ENCODE measurements at regions not wholly inside any gene's neighbourhood (a gene's known extent, or its start where the extent isn't known, plus 50 kb on each side); places are given as distances from the start of the nearest gene placed in this dataset.
"Not testable (repeated sequence)": the region's sequence is repeated elsewhere in the genome, so short reads cannot be mapped to it uniquely, and the experiment has no call there.

DNA sequence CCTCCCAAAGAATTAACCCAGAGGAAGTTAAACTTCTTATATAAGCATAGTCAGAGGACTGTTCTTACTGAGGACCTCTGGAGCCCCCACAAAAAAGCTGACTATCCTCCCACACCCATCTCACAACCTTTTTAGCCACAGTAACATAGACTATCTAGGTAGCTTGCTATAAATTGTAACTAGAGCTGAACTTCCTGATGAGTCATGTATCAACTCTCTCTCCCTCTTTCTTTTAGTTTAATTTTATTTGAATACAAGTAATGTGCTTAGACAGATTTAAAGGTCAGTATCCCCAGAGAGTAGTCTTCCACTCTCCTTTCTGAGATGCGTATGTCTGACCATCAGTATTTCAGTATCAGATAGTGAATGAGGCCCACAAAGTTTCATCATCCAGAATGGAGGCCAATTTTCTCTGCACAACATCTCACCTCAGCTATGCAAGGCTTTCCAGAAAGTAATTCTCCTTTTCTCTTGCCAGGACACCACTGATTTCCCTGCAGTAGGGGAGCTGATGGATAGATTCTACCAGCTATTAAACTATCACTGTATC is 104.0 kb upstream of the MYRIP start:
- Mint-ChIP-seq H3K4me3 (no peak overlapping the region), H3K36me3 (no peaks in the 10 kb centered on the region)
- CTCF ChIA-PET = interaction anchor here (1.3 kb wide), 1 partner anchor 476 kb away, joined by 3 read pairs; no protein-coding TSS in a partner anchor

DNA sequence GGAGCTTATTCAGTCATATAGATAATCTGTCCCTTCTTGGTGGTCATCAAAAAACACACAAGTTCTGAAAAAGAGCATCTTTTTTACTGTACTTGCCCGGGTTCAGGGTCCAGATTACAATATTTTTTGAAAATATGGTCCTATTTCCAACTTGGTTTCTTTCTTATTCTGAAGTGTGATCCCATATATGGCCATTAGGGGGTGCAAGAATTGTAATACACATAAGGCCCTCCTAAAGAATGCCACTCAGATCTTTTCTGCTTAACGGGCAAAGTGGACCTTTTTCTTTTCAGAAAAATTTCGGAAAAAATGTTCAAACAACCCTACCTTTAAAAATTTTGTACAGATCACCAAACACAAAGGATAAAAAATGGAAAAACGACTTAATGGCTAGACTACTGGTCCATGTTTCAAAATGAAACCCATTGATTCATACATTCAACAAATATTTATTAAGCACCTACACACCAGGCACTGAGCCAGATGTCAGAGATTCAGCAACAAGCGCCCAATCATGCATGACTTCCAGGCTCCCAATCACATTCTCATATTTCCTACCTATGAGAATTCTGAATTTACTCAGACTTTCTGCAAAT is 102.0 kb upstream of the MYRIP start:
- no peak for DNase-seq
- CTCF ChIA-PET = interaction anchor here (0.8 kb wide), 1 partner anchor 472 kb away, joined by 3 read pairs; no protein-coding TSS in a partner anchor
- no peak overlapping the region for H3K27ac Mint-ChIP-seq
- H3K4me3 Mint-ChIP-seq = no peak overlapping the region
- H3K36me3 Mint-ChIP-seq = no peaks in the 10 kb centered on the region
- no peaks in the 10 kb centered on the region for H3K9me3 Mint-ChIP-seq
- H3K4me1 Mint-ChIP-seq = no peaks in the 10 kb centered on the region
- no peaks in the 10 kb centered on the region for H3K27me3 Mint-ChIP-seq

More for the DNA sequence above, 104.0 kb upstream of the MYRIP start:
- H3K9me3 Mint-ChIP-seq = no peaks in the 10 kb centered on the region
- DNase-seq = no peak
- no peaks in the 10 kb centered on the region for H3K4me1 Mint-ChIP-seq
- H3K27me3 Mint-ChIP-seq = no peaks in the 10 kb centered on the region
- H3K27ac Mint-ChIP-seq = no peak overlapping the region

DNA sequence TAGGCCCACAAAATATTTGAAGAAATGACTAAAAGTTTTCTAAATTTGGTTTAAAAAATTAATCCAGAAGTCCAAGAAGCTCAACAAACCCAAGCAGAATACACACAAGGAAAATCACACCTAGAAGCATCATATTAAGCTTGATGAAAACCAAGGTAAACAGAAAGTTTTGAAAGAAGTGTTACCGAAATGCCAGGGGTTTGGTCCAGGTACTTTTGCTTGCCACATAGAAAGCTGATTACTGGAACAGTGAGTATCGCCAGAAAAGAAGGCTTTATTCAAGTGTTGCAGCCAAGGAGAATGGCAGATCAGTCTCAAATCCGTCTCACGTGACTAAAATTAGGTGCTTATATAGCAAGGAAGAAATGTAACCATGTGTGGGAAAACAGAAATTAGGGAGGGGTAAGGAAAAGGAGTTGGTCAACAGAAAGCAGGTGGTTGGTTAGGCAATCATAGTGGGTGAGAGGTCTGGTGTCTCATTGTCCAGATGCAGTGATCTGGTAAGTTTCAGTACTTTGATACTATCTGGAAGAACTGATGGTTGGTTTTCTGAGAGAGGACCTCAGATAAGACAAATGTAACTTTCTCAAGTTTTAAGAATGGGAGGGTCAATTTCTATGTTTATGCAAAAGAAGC is 96.9 kb upstream of the MYRIP start:
- H3K4me3 Mint-ChIP-seq = no peak overlapping the region
- H3K36me3 Mint-ChIP-seq = no peaks in the 10 kb centered on the region
- H3K4me1 Mint-ChIP-seq = no peaks in the 10 kb centered on the region
- H3K27ac Mint-ChIP-seq = no peak overlapping the region
- no peaks in the 10 kb centered on the region for H3K9me3 Mint-ChIP-seq
- no peaks in the 10 kb centered on the region for H3K27me3 Mint-ChIP-seq
- DNase-seq = no peak
- CTCF ChIA-PET = no interaction called here

DNA sequence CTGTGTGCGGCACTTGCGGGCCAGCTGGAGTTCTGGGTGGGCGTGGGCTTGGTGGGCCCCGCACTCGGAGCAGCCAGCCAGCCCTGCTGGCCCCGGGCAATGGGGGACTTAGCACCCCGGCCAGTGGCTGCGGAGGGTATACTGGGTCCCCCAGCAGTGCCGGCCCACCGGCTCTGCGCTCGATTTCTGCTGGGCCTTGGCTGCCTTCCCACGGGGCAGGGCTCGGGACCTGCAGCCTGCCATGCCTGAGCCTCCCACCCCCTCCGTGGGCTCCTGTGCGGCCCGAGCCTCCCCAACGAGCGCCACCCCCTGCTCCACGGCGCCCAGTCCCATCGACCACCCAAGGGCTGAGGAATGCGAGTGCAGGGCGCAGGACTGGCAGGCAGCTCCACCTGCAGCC is 96.1 kb upstream of the MYRIP start:
- H3K27ac Mint-ChIP-seq, H3K36me3 Mint-ChIP-seq, DNase-seq, H3K9me3 Mint-ChIP-seq, CTCF ChIA-PET, H3K27me3 Mint-ChIP-seq, H3K4me1 Mint-ChIP-seq, H3K4me3 Mint-ChIP-seq: not testable (repeated sequence)

DNA sequence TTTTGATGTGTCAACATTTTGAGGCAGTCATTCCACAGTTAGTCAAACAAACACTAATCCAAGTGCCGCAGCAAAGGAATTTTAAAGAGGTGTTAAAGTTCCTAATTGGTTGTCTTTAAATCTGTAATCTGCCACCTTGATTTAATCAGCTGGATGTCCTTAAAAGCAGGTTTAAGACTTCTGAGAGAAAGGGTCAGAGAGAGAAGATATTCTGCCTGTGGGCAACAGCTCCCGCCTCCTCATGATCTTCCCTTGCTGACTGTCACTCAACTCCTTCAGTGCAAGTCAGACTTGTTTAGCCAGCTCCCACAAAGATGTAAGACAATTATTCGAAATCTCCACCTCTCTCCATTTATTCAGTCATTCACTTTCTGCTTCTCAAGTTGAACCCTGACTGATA is 92.6 kb upstream of the MYRIP start:
- H3K4me3 Mint-ChIP-seq = no peak overlapping the region
- CTCF ChIA-PET = no interaction called here
- no peaks in the 10 kb centered on the region for H3K4me1 Mint-ChIP-seq
- no peak overlapping the region for H3K27ac Mint-ChIP-seq
- no peak for DNase-seq
- H3K36me3 Mint-ChIP-seq = no peaks in the 10 kb centered on the region
- H3K9me3 Mint-ChIP-seq = no peaks in the 10 kb centered on the region
- H3K27me3 Mint-ChIP-seq = no peaks in the 10 kb centered on the region

DNA sequence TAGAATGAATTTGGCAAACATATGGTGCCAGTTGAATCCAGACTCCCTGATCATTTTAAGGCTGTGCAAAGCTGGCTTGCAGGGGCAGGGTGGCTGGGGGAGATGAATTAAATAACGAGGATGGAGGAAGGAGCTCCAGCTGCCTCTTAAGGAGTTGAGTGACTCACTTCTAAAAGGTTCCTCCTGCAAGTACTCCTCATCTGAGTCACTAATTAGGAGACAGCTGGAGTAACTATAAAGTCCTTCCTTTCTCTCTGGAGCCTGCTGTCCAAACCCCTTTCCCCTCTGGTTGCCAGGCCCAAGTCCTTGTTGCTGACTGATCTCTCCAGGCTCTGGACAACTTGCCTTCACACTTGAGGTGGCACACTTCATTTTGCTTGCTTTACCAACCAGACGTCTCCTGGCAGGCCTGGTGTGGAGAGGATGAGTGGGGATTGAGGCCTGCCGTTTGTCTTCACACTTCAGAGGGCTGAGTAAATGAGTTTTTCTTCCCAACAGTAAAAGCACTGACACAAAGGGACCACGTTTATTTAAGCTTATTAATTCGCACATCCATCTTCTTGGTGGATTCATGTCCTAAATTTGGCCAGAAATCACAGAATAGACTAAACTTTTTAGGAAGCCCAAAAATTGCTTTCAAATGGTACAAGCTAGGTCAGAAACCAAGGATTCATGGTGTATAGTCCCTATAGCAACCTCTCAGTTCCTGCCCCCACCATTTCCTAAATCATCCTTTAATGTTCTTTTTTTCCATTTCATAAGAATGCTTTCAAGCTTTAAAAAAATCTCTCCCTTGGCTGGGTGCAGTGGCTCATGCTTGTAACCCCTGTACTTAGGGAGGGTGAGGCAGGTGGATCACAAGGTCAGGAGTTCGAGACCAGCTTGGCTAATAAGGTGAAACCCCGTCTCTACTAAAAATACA is 90.5 kb upstream of the MYRIP start:
- no peak for DNase-seq
- CTCF ChIA-PET = interaction anchor here (1.0 kb wide), 1 partner anchor 10 kb away, joined by 3 read pairs; no protein-coding TSS in a partner anchor
- H3K9me3 Mint-ChIP-seq = no peaks in the 10 kb centered on the region
- H3K36me3 Mint-ChIP-seq = no peaks in the 10 kb centered on the region
- H3K4me1 Mint-ChIP-seq = no peaks in the 10 kb centered on the region
- H3K4me3 Mint-ChIP-seq = no peak overlapping the region
- no peaks in the 10 kb centered on the region for H3K27me3 Mint-ChIP-seq
- H3K27ac Mint-ChIP-seq = no peak overlapping the region

DNA sequence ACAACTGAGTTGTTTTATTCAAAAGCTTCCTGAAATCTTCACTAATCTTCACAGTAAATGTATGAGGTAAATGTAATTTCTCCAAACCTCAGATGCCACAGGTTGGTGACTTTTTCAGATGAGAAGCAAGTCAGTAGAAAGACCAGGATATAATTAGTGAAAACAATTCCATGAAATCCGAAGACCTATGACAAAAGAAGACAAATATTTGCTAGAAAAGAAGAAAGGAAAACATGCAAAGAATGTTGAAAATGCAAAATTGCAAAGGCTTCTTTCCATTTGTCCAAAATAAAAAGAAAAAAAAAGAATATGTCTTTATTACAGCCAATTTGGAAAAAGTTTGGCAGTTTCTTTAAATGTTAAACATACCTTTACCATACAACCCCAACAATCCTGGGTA is 88.3 kb upstream of the MYRIP start:
- CTCF ChIA-PET = no interaction called here
- H3K27ac Mint-ChIP-seq = no peak overlapping the region
- no peaks in the 10 kb centered on the region for H3K36me3 Mint-ChIP-seq
- H3K4me1 Mint-ChIP-seq = no peaks in the 10 kb centered on the region
- no peaks in the 10 kb centered on the region for H3K9me3 Mint-ChIP-seq
- H3K4me3 Mint-ChIP-seq = no peak overlapping the region
- no peaks in the 10 kb centered on the region for H3K27me3 Mint-ChIP-seq
- no peak for DNase-seq

DNA sequence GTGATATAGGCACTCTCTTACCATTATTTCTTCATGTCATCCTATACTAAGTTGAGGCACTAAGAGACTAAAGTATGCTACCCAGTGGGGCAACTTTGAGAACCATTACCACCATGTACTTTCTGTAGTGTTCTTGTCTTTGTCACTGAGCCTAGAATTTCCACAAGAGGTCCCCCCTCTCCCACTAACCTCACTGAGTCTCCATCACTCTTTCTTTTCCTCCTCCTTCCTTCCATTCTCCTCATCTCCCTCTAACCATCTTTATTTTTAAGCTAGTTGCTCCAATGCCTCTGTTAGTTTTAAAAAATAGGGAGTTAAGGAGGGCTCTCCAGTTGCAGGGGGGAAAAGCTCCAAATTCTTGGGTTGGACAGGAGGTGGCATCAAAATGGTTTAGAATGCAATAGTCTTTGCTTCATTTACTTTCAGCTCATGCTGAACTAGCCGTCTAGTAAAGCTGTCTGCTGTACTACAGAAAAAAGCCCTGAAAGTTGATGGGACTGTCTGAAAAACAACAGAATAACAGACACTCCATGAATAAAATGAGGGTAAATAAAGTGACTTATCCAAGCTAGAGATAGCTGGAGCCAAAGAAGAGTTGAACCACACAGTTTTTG is 85.1 kb upstream of the MYRIP start:
- Mint-ChIP-seq H3K4me3 (no peak overlapping the region), H3K36me3 (no peaks in the 10 kb centered on the region), H3K27me3 (no peaks in the 10 kb centered on the region), H3K9me3 (no peaks in the 10 kb centered on the region), H3K4me1 (no peaks in the 10 kb centered on the region), H3K27ac (no peak overlapping the region)
- CTCF ChIA-PET = no interaction called here
- DNase-seq = no peak

DNA sequence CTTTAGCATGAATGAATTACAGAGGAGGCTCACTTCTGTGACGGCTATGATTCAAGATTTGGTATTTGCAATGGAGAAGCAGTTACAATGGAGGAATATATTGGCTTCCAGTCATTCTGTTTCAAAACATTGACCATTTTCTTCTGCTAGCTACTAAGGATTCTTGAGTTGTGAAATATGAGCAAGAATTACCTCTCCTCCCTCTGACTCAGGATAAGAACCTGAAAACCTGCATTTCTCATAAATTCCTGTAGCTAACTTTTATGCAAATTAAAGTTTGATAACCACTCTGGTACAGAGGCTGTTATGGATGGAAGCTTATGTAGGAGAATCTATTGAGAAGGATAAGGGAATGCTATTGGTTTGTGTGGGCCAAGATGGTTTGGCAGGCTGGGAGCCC is 84.1 kb upstream of the MYRIP start:
- no peak for DNase-seq

DNA sequence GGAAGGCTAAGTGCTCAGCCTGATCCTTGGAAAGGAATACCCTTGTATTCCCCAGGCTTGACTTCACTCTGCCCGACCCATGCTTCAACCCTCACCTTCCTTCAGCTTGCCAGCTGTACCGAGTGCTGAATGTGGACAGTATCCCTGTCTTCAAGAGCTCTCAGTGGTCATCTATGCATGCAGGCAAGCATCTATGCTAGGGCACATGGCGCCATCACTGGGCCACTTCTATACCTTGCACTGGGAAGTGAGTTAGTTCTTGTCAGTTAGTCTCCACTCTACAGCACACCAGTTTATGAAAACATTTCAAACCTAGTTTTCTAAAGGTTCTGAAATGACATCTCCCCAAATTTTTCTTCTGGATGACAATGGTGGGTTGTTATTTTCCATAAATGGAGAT is 82.0 kb upstream of the MYRIP start:
- Mint-ChIP-seq H3K36me3 (no peaks in the 10 kb centered on the region), H3K4me3 (no peak overlapping the region), H3K9me3 (peaks cover 1% of the 10 kb centered on the region), H3K27me3 (no peaks in the 10 kb centered on the region), H3K4me1 (no peaks in the 10 kb centered on the region), H3K27ac (no peak overlapping the region)
- DNase-seq = no peak
- CTCF ChIA-PET = no interaction called here

More for the DNA sequence above, 84.1 kb upstream of the MYRIP start:
- Mint-ChIP-seq H3K27ac (no peak overlapping the region), H3K9me3 (no peaks in the 10 kb centered on the region), H3K36me3 (no peaks in the 10 kb centered on the region), H3K4me1 (no peaks in the 10 kb centered on the region), H3K27me3 (no peaks in the 10 kb centered on the region), H3K4me3 (no peak overlapping the region)
- CTCF ChIA-PET = no interaction called here

DNA sequence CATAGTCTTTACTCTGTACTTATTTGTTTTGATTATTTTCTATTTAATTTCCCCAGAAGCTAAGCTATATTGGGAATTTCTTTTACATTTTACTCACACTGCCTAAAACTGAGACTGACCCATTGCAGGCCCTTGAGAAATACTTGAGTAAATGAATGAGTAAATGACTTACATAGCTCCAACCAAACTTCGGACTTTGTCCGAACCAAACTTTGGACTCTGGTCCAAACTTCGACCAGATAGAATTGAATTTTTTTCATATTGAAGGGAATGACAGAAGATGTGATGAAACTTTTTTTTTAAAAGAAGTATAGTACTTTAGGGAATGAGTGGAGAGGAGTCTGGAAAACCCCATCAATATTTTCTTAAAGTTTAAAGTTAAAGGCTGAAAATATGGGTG is 75.6 kb upstream of the MYRIP start:
- Mint-ChIP-seq H3K4me3 (no peak overlapping the region), H3K4me1 (no peaks in the 10 kb centered on the region), H3K27ac (no peak overlapping the region), H3K27me3 (no peaks in the 10 kb centered on the region), H3K36me3 (no peaks in the 10 kb centered on the region), H3K9me3 (peaks cover 1% of the 10 kb centered on the region)
- CTCF ChIA-PET = no interaction called here
- no peak for DNase-seq

DNA sequence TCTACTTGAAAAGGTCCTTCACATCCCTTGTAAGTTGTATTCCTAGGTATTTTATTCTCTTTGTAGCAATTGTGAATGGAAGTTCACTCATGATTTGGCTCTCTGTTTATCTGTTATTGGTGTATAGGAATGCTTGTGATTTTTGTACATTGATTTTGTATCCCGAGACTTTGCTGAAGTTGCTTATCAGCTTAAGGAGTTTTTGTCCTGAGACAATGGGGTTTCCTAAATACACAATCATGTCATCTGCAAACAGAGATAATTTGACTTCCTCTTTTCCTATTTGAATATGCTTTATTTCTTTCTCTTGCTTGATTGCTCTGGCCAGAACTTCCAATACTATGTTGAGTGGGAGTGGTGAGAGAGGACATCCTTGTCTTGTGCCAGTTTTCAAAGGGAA is 69.8 kb upstream of the MYRIP start:
- not testable (repeated sequence) for H3K27me3 Mint-ChIP-seq, H3K9me3 Mint-ChIP-seq, H3K27ac Mint-ChIP-seq, DNase-seq, H3K4me1 Mint-ChIP-seq, H3K4me3 Mint-ChIP-seq, H3K36me3 Mint-ChIP-seq
- CTCF ChIA-PET = interaction anchor here (1.0 kb wide), 1 partner anchor 15 kb away, joined by 4 read pairs; no protein-coding TSS in a partner anchor

DNA sequence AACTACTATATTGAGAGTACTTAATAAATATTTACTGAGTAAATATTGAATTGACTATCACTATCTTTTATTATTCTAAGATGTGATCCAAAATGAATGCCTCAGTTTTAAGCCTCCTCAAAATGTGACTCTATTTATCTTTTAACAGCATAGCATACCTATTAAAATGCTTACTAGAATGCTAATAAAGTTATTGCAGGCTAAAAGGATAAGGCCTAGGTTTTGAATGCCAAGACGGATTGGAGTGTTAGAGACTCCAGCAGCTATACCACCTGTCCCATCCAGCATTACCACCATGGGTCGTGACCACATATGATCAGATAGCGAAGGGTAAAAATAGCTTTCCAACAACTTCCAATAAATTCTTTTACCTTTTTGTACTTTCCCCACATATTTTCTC is 64.7 kb upstream of the MYRIP start:
- Mint-ChIP-seq H3K4me1 (no peaks in the 10 kb centered on the region), H3K9me3 (no peaks in the 10 kb centered on the region), H3K4me3 (no peak overlapping the region), H3K27ac (no peak overlapping the region), H3K36me3 (no peaks in the 10 kb centered on the region), H3K27me3 (no peaks in the 10 kb centered on the region)
- CTCF ChIA-PET = no interaction called here
- no peak for DNase-seq

DNA sequence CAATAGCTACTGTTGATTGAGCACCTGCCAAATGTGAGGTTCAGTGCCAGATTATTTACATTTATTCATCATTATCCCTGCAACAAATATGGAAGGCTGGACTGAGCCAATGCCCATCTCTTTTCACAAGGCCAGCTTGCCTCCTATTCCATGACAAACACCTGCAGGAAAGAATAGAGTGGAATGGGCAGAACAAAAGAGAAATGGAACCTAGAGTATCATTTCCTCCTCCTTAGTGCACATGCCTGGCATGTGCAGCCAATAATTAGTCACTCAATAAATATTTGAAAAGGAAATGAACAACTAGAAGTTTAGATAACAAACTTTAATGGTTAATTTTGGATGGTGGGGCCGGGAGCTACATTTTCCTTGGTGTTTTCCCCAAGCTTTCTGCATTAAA is 61.4 kb upstream of the MYRIP start:
- no peak for DNase-seq
- no peak overlapping the region for H3K4me3 Mint-ChIP-seq
- no peaks in the 10 kb centered on the region for H3K9me3 Mint-ChIP-seq
- no peaks in the 10 kb centered on the region for H3K27me3 Mint-ChIP-seq
- no peaks in the 10 kb centered on the region for H3K36me3 Mint-ChIP-seq
- no peak overlapping the region for H3K27ac Mint-ChIP-seq
- CTCF ChIA-PET = no interaction called here
- no peaks in the 10 kb centered on the region for H3K4me1 Mint-ChIP-seq
